ENCODE measurements at regions not wholly inside any gene's neighbourhood (a gene's known extent, or its start where the extent isn't known, plus 50 kb on each side); places are given as distances from the start of the nearest gene placed in this dataset.

DNA sequence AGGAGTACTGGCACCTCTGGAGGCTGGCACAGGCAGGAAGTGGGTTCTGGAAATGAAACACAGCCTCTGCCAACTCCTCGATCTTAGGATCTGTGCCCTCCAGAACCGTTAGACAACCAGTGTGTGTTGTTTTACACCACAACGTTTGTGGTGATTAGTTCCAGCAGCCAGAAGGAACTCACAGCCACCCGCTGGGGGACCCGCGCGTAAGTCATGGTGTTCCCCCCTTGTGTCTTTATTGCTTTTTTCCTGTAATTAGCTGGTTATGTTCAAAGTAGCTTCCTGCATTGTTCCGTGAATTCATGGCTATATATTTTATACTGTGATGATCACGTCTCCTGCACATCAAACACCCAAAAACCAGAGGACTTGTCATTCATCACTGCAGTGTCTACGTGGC lies 117.4 kb downstream of the RNASET2 start:
- TF ChIP-seq CTCF (IDR thresholded peaks at IDR 0.05; ENCODE audit: insufficient read depth, low read length, poor library complexity, severe bottlenecking), result no peak
- no peak for TF ChIP-seq EZH2phosphoT487 (conservative IDR thresholded peaks at IDR 0.05; ENCODE audit: low read length)
